NCI-H2171 treated with DMSO at 0.1 percent for 48 hours (cell line): ENCODE measurements at regions not wholly inside any gene's neighbourhood (a gene's known extent, or its start where the extent isn't known, plus 50 kb on each side); places are given as distances from the start of the nearest gene placed in this dataset.
A peak's percentile ranks its signal among the peaks of the same experiment; 100 is the strongest.
"Not testable (repeated sequence)": the region's sequence is repeated elsewhere in the genome, so short reads cannot be mapped to it uniquely, and the experiment has no call there.

Experiments used
- DNase-seq: peaks from one replicate; lab custom pipeline; 2025; lab: John Stamatoyannopoulos, UW

- DNase-seq = no peak
These were observed 79.6 kb downstream of the INSIG1 start for GRCh38 chr7:155377071-155377837.

GRCh38 chr7:155377838-155378579, 79.9 kb upstream of the EN2 start:
- no peak for DNase-seq

- no peak for DNase-seq
These were observed 79.4 kb upstream of the EN2 start for GRCh38 chr7:155378580-155378934.

GRCh38 chr7:155378959-155379871, 78.7 kb upstream of the EN2 start:
- no peak for DNase-seq

DNA sequence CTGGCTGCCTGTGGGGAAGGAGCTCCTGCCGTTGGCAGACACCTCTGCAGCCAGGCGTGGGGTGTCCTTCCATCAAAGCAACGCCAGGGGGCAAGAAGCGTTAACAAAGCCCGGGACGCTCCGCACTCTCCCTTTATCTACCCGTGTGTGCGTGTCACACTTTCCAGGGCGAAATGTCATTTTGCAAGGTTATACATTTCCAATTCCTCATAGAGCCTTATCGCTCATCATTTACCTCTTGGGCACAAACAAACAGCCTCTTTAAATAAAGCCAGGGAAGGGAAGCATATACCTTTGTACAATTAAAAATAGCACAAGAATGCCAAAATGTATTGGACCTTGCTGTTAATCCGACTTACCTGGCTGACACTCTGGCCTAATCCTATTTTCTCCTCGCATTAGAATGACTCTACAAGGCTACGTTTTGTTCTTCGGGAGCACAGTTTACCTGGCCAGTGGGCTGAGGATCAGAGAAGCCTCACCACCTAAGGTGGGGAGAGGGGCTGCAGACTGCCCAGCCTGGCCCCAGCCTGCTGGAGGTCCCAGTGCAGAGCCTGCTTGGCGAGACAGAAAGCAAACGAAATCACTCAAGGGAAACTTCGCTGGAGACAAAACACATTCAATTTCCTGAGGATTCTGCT, 77.6 kb upstream of the EN2 start:
- peak; percentile 63 for DNase-seq

DNA sequence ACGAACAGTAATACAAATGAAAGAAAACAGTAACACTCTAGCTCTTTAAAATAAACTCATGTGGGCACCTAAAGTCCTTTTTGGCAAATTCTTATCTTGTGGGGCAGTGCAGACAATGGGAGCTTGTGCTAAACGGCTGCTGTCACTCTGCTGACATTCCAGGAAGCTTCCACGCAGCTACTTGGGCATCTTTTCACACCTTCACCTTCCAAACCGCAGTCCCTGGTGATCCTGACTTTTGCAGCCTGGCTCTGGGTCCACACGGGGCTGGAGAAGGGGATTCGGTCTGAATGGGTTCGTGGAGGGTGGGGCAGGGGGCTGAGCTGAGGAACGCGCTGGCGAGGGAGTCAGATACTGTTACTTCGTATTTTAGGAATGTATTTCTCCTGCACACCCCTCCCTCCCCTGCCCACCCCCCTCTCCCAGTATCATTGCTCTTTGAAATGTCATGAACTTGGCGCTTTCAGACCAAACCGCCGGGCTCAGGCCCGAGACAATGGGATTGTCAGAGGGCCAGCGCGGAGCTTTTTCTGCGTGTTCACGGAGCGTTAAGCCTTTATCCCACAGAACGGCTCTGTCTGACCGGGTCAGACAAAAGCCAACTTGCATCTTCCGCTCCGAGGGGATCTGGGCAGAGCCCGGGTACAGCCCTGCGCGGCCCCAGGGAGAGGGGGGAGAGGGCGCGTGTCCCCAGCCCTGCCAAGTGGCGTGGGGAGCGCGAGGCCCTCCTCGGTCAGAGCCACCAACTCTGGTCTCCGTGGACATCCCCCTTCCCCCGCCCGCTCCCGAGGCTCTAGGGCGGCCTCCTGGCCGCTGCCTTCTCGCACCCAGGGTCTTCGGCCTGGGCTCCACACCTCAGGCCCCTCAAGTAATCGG, 76.7 kb upstream of the EN2 start:
- DNase-seq = no peak

- DNase-seq = no peak
These were observed 75.8 kb upstream of the EN2 start for GRCh38 chr7:155381852-155382801.

GRCh38 chr7:155382802-155383171, 75.1 kb upstream of the EN2 start:
- no peak for DNase-seq

DNA sequence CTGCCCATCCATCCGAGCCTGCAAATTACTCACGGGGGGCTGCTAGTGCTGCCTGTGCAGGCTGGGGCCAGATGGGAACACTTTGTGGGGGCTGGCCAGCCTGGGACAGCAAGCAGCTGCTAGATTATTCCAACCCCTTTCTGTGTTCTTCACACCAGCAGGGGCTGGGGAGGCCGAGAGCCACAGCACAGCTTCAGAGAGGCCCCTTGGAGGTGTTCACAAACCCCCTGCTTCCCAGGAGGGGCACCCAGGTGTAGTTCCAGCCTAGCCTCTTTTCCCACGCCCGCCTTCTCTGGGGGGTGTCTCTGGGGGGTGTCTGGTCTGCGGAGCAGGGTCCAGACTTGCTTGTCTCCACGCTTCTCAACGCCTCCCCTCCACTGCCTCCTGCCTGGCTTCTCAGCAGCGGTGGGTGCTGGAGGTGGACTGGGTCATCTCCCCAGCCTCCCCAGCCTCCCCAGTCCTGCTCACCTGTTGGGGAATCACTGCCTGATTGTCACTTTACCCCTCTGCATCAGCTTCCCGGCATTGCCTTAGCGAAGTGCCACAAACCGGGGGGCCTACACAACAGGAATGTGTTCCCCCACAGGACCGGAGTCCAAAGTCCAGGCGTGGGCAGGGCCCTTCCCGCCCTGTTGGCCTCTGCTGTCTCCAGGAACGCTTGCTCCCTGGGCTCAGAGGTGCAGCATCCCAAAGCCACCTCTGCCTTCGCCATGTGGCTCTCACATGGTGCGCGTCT, 74.0 kb upstream of the EN2 start:
- no peak for DNase-seq

DNA sequence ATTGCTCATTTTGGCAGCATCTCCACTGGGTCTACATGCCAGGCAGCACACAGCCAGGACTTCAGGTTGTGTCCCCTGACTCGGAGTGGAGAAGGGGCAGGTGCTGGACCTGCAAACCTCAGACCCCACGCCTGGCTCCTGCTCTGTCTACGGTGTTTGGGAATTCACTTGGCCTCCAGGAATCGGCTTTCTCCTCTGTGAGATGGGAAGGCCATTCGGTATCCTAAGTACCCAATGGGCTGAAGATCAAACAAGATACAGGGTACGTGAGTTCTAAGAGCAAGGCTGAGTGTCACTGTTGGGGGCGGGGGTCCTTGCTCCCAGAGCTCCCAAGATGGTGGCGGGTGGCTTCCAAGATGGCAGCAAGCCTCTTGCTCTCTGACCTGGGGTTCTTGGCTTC, 73.2 kb upstream of the EN2 start:
- no peak for DNase-seq

DNA sequence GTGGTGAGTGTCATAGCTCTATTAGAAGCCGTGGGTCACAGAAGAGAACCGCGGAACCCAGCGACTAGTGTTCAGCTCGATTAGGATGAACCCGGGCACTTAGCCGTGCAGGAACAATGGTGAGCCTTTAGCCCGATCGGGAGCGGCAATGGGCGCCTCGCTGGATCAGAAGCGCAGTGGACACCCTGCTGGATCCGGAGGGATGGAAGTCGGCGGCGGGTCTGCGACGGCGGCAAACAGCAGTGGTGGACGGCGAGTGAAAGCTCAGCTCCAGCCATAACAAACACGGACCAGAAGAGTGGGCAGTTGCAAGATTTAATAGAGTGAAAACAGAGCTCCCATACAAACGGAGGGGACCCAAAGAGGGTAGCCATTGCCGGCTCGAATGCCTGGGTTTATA, 72.7 kb upstream of the EN2 start:
- not testable (repeated sequence) for DNase-seq

GRCh38 chr7:155386608-155387007, 71.3 kb upstream of the EN2 start:
- no peak for DNase-seq

DNA sequence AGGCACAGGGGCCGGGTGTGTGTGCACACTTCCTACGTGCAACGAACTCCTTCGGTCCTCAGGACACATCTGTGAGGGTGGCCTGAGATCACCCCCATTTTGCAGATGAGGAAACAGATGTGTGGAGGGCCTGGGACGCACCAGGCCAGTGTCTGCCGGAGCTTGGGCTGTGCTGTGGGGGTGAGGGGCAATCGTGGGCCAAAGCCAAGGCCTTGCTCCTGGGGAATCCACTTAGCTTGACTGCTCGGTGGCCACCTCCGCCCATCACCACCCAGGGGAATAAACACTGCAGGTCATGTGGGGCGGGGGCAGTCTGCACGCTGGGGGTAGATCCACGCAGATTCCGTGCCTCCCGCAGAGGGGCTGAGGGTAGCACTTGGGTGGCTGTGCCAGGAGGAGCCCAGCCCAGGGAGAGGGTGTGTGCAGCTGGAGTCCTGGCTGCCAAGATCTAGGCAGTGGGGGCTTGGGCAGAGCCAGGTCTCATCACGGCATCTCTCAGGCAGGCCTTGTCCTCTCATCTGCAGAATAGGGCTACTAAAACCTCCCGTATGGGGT, 70.8 kb upstream of the EN2 start:
- no peak for DNase-seq

- no peak for DNase-seq
These were observed 69.4 kb upstream of the EN2 start for GRCh38 chr7:155388561-155388960.

DNA sequence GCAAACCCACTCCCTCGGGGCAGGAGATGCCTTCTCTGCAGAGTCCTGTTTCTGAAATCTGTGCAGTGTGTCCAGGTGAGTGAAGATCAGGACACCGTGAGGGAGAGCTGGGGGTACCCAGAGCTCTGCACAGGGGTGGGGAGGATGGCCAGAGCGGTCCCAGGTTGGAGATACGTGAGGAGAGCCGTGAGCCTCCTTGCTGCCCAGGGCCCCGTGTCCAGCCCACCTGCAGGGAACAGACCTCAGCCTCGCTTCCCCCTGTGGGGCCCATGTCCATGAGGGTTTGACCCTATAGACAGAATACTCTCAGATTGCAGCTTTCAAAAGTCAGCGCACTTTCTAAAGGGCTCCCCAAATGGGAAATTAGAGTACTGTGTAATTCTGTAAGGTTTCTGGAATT, 66.5 kb upstream of the EN2 start:
- no peak for DNase-seq

- no peak for DNase-seq
These were observed 65.0 kb upstream of the EN2 start for GRCh38 chr7:155392726-155393570.

GRCh38 chr7:155394413-155394812, 63.5 kb upstream of the EN2 start:
- DNase-seq = no peak

- DNase-seq = peak; percentile 27
These were observed 62.6 kb upstream of the EN2 start for GRCh38 chr7:155395176-155395797.
